ENCODE measurements at regions not wholly inside any gene's neighbourhood (a gene's known extent, or its start where the extent isn't known, plus 50 kb on each side); places are given as distances from the start of the nearest gene placed in this dataset.

DNA sequence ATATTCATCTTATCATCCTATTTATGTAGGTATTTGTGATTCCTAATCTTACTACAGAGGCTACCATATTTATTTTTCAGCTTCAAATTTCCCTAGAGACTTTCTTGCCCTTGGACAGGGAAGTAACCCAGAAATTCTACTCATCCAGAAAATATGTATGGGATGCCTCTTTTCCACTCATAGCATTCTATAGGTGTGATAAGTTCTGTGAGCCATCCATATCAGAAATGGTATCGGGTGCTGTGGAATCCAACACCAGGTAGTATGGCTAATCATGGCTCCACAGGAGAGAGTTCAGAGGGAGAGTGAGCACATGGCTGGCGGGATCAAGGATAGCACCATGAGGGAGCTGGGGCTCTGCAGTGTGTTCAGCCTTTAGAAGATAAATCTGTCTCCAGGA lies 349.3 kb upstream of the ACTBL2 start:
- TF ChIP-seq EZH2 (IDR thresholded peaks at IDR 0.05; ENCODE audit: borderline replicate concordance, low read depth, low read length, poor library complexity, severe bottlenecking) = no peak
- TF ChIP-seq, protein P1, sequence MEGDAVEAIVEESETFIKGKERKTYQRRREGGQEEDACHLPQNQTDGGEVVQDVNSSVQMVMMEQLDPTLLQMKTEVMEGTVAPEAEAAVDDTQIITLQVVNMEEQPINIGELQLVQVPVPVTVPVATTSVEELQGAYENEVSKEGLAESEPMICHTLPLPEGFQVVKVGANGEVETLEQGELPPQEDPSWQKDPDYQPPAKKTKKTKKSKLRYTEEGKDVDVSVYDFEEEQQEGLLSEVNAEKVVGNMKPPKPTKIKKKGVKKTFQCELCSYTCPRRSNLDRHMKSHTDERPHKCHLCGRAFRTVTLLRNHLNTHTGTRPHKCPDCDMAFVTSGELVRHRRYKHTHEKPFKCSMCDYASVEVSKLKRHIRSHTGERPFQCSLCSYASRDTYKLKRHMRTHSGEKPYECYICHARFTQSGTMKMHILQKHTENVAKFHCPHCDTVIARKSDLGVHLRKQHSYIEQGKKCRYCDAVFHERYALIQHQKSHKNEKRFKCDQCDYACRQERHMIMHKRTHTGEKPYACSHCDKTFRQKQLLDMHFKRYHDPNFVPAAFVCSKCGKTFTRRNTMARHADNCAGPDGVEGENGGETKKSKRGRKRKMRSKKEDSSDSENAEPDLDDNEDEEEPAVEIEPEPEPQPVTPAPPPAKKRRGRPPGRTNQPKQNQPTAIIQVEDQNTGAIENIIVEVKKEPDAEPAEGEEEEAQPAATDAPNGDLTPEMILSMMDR (conservative IDR thresholded peaks at IDR 0.05; ENCODE audit: low read depth, low read length) = no peak

DNA sequence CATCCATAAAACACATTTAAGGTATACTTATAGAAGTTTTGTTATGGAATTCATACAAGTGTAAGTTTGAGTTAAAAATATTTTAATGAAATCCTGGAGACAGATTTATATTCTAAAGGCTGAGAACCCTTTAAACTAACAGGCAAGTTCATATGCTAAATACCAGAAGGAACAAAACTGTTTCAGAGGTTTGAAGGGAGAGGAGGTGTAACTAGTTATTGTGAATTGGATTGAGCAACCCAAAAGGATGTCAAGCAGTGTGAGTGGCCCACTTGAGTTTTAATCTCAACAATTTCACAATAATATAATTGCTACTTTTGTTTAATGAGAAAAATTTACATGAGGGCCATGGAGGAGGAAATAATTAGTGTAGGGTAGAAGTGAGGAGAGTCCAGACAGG lies 348.5 kb upstream of the ACTBL2 start:
- intact Hi-C loops (cut with micrococcal nuclease; ENCODE audit: unreplicated experiment) = no loop called here
- CTCF ChIA-PET = no interaction called here
- POLR2A ChIA-PET (ENCODE audit: low non-redundant PET) = no interaction called here

More for the DNA sequence above, 349.3 kb upstream of the ACTBL2 start:
- POLR2A ChIA-PET (ENCODE audit: low non-redundant PET) = no interaction called here
- H3K27me3 ChIP-seq (replicated peaks; ENCODE audit: insufficient read depth, low read depth, low read length, poor library complexity) = no peaks in the 10 kb centered on the region
- intact Hi-C loops (cut with micrococcal nuclease; ENCODE audit: unreplicated experiment) = no loop called here
- no peak overlapping the region for H3K4me3 ChIP-seq (ENCODE audit: low read depth, low read length, poor library complexity, severe bottlenecking)
- no peak overlapping the region for H3K27ac ChIP-seq (ENCODE audit: low read depth, low read length, poor library complexity, severe bottlenecking)
- BruUV-seq (replicated peaks) = no TSS peak
- H3K4me1 ChIP-seq (ENCODE audit: insufficient read depth, low read length, poor library complexity, severe bottlenecking) = no peaks in the 10 kb centered on the region
- no peaks in the 10 kb centered on the region for H3K9me3 ChIP-seq (ENCODE audit: low read depth, low read length, poor library complexity, severe bottlenecking)
- no peak for DNase-seq (ENCODE audit: low spot score)
- H3K36me3 ChIP-seq (ENCODE audit: insufficient read depth, low read length, poor library complexity, severe bottlenecking) = no peaks in the 10 kb centered on the region
- CTCF ChIA-PET = no interaction called here

DNA sequence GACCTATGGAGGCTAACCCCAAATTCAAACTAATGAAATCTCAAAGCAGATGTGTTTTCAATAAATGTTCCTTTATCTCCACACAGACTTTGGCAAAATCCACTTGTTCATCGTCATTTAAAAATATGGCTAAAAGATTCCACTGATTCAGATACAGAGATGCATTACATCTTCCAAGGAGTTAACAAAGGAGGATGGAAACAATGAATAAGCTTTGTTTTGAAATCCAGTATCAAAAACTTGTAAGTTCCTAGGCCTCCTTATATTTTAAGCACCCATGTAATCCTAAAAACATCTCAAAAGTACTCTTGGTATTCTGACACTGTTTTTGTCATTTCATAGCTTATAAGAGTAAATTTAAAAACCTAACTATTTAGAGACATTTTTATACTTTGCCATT lies 345.6 kb upstream of the ACTBL2 start:
- Histone ChIP-seq H3K4me3 (ENCODE audit: low read depth, low read length, poor library complexity, severe bottlenecking) (no peak overlapping the region), H3K27me3 (replicated peaks; ENCODE audit: insufficient read depth, low read depth, low read length, poor library complexity) (no peaks in the 10 kb centered on the region), H3K4me1 (ENCODE audit: insufficient read depth, low read length, poor library complexity, severe bottlenecking) (peaks cover 14% of the 10 kb centered on the region), H3K27ac (ENCODE audit: low read depth, low read length, poor library complexity, severe bottlenecking) (no peak overlapping the region), H3K36me3 (ENCODE audit: insufficient read depth, low read length, poor library complexity, severe bottlenecking) (no peaks in the 10 kb centered on the region), H3K9me3 (ENCODE audit: low read depth, low read length, poor library complexity, severe bottlenecking) (no peaks in the 10 kb centered on the region)
- TF ChIP-seq, protein P1 (conservative IDR thresholded peaks at IDR 0.05; ENCODE audit: low read depth, low read length) = no peak
- TF ChIP-seq EZH2 (IDR thresholded peaks at IDR 0.05; ENCODE audit: borderline replicate concordance, low read depth, low read length, poor library complexity, severe bottlenecking) = no peak
- DNase-seq (ENCODE audit: low spot score) = no peak
- intact Hi-C loops (cut with micrococcal nuclease; ENCODE audit: unreplicated experiment) = no loop called here
- ChIA-PET POLR2A (ENCODE audit: low non-redundant PET) (no interaction called here), CTCF (no interaction called here)
- no TSS peak for BruUV-seq (replicated peaks)

More for the DNA sequence above, 348.5 kb upstream of the ACTBL2 start:
- no peaks in the 10 kb centered on the region for H3K9me3 ChIP-seq (ENCODE audit: low read depth, low read length, poor library complexity, severe bottlenecking)
- DNase-seq (ENCODE audit: low spot score) = no peak
- no peaks in the 10 kb centered on the region for H3K4me1 ChIP-seq (ENCODE audit: insufficient read depth, low read length, poor library complexity, severe bottlenecking)
- BruUV-seq (replicated peaks) = no TSS peak
- H3K36me3 ChIP-seq (ENCODE audit: insufficient read depth, low read length, poor library complexity, severe bottlenecking) = no peaks in the 10 kb centered on the region
- H3K27me3 ChIP-seq (replicated peaks; ENCODE audit: insufficient read depth, low read depth, low read length, poor library complexity) = no peaks in the 10 kb centered on the region
- H3K4me3 ChIP-seq (ENCODE audit: low read depth, low read length, poor library complexity, severe bottlenecking) = no peak overlapping the region
- TF ChIP-seq, protein P1 (conservative IDR thresholded peaks at IDR 0.05; ENCODE audit: low read depth, low read length) = no peak
- TF ChIP-seq EZH2 (IDR thresholded peaks at IDR 0.05; ENCODE audit: borderline replicate concordance, low read depth, low read length, poor library complexity, severe bottlenecking) = no peak
- no peak overlapping the region for H3K27ac ChIP-seq (ENCODE audit: low read depth, low read length, poor library complexity, severe bottlenecking)
